GM20000 (cell line): ENCODE measurements at regions not wholly inside any gene's neighbourhood (a gene's known extent, or its start where the extent isn't known, plus 50 kb on each side); places are given as distances from the start of the nearest gene placed in this dataset.

Source experiments
- DNase-seq: peaks from one replicate; pipeline ENCODE4 v3.0.0; 2012; ENCODE audit warnings: low spot score
- TF ChIP-seq, protein P1 (sequence below): IDR thresholded peaks from 2 replicates; pipeline ENCODE4 v1.5.1; 2012; ENCODE audit warnings: mild to moderate bottlenecking, control low read depth; ENCODE audit errors: extremely low read depth, missing control alignments

DNA sequence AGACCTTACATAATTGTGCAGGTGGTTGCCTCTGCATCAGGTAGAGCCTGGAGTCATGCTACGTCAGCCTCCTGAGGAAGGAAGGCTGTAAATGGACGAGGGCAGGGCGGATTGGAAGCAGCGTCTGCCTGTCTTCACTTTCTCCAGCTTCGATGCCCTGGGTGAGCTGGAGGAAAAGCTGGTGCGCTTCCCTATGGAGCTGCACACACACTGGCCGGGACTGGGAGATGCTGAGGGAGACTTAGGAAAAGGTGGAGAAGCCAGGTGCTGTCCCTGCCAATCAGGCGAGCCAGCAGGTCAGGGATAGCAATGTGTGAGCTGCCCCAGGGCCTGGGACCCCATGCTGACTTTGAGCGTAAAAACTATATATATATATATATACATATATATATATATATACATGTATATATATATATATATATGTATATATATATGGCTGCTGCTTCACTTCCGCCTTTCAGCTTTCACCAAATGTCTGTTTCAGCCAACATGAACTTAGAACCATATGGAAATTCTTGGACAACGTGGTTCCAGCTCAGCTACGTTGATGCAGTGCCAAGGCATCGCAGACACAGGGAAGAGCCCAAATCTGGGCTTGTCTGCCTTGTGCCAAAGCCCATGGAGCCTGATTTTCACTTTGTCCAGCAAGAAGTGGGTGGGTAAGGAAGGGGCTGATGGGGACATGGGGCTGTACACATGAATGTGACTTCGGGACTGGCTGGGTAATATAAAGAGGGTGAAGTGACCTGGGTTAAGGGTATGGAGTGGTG, 71.5 kb upstream of the NKD1 start:
- no peak for DNase-seq
- TF ChIP-seq, protein P1, sequence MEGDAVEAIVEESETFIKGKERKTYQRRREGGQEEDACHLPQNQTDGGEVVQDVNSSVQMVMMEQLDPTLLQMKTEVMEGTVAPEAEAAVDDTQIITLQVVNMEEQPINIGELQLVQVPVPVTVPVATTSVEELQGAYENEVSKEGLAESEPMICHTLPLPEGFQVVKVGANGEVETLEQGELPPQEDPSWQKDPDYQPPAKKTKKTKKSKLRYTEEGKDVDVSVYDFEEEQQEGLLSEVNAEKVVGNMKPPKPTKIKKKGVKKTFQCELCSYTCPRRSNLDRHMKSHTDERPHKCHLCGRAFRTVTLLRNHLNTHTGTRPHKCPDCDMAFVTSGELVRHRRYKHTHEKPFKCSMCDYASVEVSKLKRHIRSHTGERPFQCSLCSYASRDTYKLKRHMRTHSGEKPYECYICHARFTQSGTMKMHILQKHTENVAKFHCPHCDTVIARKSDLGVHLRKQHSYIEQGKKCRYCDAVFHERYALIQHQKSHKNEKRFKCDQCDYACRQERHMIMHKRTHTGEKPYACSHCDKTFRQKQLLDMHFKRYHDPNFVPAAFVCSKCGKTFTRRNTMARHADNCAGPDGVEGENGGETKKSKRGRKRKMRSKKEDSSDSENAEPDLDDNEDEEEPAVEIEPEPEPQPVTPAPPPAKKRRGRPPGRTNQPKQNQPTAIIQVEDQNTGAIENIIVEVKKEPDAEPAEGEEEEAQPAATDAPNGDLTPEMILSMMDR, result no peak

DNA sequence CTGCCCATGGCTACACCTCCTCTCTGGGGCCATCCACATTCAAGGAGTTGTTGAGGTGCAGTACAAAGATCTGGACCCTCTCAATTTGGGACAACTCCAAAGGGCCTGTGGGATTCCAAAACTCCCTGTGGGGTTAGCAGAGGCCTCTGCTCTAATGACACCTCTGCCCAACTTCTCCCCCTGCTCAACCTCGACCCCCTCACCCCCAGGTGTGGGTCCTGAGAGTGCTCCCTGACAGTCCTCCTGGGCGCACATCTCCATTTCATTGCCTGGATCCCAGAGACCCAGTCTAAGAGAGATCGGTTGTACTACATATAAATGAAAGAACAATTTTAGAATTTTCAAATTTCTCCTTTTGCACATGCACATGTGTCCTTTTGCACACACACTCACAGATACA, 73.0 kb upstream of the NKD1 start:
- TF ChIP-seq, protein P1, result no peak

DNA sequence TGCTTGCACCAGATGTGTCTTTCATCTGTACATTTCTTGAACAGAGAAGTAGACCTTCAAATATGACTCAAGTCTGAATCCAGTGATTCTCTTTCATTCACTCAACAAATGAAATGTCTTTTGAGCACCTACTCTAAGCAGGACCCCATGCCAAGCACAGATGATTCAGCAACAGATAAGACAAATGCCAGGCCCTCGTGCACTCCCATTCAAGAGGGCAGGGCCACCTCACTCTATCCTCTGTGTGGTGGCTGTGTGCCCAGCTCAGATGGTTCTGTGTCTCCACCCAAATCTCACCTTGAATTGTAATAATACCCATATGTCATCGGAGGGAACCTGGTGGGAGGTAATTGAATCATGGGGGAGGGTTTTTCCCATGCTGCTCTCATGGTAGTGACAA, 74.1 kb upstream of the NKD1 start:
- TF ChIP-seq, protein P1, result no peak
- no peak for DNase-seq

More for the DNA sequence above, 73.0 kb upstream of the NKD1 start:
- no peak for DNase-seq

DNA sequence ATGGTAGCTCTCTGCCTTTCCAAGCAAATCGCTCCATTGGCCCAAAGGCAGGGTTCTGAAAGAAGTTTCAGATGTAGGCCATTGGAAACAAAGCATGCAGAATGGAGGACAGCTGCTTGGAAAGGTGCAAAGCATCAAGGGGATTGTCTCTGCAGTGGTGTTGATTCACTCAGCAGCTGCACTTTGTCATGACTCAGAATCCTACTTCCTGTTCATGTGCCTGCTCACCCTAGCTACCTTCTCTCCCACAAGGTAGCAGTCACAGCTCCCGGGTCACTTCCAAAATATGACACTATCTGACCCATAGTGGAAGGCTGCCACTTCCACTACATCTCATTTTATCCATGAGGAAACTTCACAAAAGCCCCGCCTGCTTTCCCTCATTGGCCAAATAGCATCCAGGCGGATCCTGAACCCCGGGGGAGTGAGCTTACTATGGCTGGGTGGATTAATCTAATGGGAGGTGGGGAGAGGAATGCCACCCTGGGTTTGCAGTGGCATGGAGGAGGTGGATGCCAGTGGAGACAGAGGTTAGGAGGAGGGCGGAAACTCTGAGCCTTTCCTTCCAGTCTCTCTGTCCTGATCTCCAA, 74.7 kb upstream of the NKD1 start:
- DNase-seq, result no peak
- TF ChIP-seq, protein P1, result no peak

DNA sequence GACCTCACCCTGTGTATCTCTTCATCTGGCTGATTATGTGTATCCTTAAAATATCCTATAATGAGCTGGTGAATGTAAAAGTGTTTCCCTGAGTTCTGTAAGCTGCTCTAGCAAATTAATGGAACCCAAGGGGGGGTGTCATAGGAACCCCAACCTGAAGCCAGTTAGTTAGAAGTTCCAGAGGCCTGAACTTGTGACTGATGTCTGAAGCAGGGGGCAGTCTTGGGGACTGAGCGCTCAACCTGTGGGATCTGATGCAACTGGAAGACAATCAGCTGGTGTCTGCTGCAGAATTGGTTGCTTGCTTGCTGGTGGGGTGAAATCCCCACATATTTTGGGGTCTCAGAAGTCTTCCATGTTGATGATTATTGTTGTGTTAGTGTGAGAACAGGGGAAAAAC, 75.7 kb upstream of the NKD1 start:
- no peak for DNase-seq
- TF ChIP-seq, protein P1, result no peak

DNA sequence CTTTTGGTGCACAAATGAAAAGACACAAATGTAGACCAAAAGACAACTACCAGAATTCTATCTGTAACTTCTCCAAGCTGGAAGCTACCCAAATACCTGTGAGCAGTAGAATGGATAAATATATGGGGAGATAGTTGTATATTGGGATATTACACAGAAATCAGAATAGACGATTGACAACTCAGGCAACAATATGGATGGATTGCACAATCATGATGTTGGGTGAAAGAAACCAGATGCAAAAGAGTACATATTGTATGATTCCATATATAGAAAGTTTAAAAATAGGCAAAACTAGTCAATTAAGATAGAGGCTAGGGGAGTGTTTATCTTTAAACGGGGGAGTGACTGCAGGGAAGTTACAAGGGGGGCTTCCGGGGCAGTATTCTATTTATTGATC, 77.5 kb upstream of the NKD1 start:
- no peak for DNase-seq
- TF ChIP-seq, protein P1, result no peak

DNA sequence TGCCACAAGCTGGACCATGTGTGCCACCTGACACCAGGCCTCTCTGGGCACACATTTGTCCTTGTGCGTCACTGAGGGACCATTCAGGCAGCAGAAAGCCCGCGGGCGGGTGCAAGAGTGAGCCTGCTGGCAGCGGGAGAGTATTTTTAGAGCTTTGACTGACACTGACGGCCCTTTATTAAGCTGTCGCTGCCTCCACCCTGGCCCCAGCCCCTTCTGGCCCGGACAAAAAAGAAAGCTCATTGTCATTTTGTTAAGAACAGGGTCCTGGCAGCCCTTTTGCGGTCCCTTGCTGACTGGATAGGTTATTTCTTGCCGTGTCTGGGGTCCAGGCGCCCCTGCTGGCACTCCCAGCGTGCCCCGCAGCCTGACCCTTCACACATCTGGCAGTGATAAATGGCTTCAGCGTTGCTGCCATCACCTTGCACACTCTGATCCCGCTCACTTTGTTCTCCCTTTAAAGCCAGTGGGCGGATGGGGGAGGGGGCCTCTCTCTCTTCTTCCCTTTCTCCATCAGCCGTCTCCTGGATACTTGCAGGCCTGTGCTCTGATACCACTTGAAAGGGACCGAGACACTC, 78.4 kb upstream of the NKD1 start:
- TF ChIP-seq, protein P1, result no peak
- DNase-seq, result no peak
